ENCODE measurements at regions not wholly inside any gene's neighbourhood (a gene's known extent, or its start where the extent isn't known, plus 50 kb on each side); places are given as distances from the start of the nearest gene placed in this dataset.
"Not testable (repeated sequence)": the region's sequence is repeated elsewhere in the genome, so short reads cannot be mapped to it uniquely, and the experiment has no call there.

DNA sequence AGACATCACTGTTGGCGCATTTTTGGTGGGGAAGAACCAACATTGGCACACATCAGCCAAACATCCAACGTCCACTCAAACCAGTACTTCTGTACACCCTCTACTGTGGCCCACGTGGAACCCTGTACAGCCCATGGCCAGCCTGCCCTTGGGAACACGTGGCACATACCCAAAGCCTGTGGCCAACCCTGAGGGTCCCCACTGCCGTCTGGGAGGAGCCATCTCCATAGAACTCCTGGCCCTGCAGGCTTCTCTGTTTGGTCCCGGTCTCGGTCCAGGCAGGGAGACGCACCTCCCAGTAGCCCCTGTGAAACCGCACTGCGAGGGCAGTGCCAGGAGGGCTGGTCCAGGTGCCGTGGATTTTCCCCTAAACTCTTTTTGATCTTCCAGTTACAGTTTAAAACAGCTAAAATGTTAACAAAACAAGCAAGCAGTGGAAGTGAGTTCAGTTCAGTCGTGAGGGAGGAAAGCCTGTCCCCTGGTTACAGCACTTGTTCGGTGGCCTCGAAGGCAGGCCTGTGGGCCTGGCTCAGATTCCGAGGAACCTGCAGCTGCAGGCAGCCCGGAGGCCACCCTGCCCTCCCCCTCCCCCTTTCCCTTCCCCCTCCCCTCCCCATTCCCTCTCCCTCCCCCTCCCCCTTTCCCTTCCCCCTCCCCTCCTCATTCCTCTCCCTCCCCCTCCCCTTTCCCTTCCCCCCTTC lies 233.7 kb downstream of the DLL1 start:
- Histone ChIP-seq H3K4me3 (no peak overlapping the region), H3K36me3 (no peaks in the 10 kb centered on the region), H3K9ac (no peak overlapping the region), H3K9me3 (replicated peaks in 1 of 11) (peaks cover 0 to 15% (median 0%) of the 10 kb centered on the region in 11 experiments; a peak in 4 of 22 replicates), H3K27ac (no peak overlapping the region), H3K4me2 (no peak overlapping the region), H4K20me1 (no peaks in the 10 kb centered on the region), H3K4me1 (peaks cover 0 to 7% (median 0%) of the 10 kb centered on the region in 10 experiments; a peak in 2 of 20 replicates), H3K27me3 (no peaks in the 10 kb centered on the region)
- no peak for TF ChIP-seq Cebpa-rat (IDR thresholded peaks at IDR 0.05)

DNA sequence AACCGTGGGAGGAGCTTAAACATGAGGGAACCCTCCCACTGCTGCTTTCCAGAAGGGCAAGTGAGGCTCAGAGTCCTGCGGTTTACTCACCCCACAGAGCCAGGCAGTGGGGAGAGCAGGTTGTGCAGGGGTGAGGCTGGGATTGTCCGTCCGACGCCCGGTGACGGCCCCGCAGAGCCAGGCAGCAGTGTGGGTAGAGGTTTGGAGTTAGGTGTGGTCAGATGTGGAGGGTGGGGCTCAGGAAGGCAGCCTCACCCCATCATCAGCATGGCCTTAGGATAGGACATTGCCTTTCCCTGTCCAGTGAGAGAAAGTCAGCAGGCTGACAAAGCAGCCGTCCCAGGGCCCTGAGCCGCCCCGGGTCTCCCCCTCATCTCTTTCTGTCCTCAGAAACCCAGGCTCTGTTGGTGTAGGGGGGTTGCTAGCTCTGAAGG lies 234.6 kb downstream of the DLL1 start:
- no peak overlapping the region for H3K9ac ChIP-seq
- TF ChIP-seq Cebpa-rat (IDR thresholded peaks at IDR 0.05): no peak
- no peak overlapping the region for H3K27ac ChIP-seq
- no peaks in the 10 kb centered on the region for H3K36me3 ChIP-seq
- H3K4me1 ChIP-seq: peaks cover 0 to 13% (median 0%) of the 10 kb centered on the region in 10 experiments; a peak in 5 of 20 replicates
- H3K9me3 ChIP-seq (replicated peaks in 1 of 11): peaks cover 0 to 15% (median 0%) of the 10 kb centered on the region in 11 experiments; a peak in 4 of 22 replicates
- no peaks in the 10 kb centered on the region for H4K20me1 ChIP-seq
- H3K4me2 ChIP-seq: no peak overlapping the region
- no peak overlapping the region for H3K4me3 ChIP-seq
- no peaks in the 10 kb centered on the region for H3K27me3 ChIP-seq

GRCh38 chr6:170055797-170056196 lies 235.1 kb downstream of the DLL1 start:
- not testable (repeated sequence) for H3K27ac ChIP-seq, H3K27me3 ChIP-seq, H3K4me3 ChIP-seq, H3K4me2 ChIP-seq, H3K9ac ChIP-seq, H3K36me3 ChIP-seq, H4K20me1 ChIP-seq
- Histone ChIP-seq H3K9me3 (replicated peaks in 1 of 11) (peaks cover 0 to 15% (median 0%) of the 10 kb centered on the region in 11 experiments; a peak in 4 of 22 replicates), H3K4me1 (peaks cover 0 to 18% (median 1%) of the 10 kb centered on the region in 10 experiments; a peak in 10 of 20 replicates)

DNA sequence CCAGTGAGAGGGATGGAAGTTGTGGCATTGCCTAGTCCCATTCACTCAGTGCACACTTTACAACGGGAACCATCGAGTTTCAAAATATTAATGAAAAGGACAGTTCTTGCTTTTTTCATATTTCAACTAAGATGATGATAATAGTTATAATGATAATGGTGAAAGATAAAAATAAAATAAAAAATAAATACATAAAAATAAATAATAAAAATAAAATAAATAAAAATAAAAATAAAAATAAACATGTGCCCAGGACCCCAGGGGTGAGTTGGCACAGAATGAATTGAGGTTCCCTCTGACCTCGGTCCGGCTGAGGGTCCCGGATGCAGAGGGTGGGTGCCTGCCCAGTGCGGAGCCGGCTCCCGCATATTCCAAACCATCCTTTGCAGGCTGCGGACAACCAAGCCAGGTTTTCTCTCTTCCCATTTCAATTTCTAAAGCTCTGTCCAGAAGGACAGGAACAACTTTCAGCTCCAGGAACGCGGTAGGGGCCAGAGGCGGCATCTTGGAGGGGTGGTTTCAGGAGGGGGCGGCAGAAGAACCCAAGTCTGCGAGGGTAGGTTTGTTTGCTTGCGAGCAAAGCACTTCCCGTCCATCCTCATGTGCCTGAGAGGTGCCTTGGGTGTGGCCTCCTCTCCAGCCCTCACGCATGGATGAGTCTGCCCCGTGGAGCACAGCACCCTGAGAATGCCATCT lies 236.8 kb downstream of the DLL1 start:
- H3K4me1 ChIP-seq: peaks cover 0 to 35% (median 17%) of the 10 kb centered on the region in 10 experiments; a peak in 13 of 20 replicates
- no peak overlapping the region for H3K27ac ChIP-seq
- no peaks in the 10 kb centered on the region for H3K27me3 ChIP-seq
- no peak overlapping the region for H3K4me3 ChIP-seq
- H4K20me1 ChIP-seq: no peaks in the 10 kb centered on the region
- no peak for TF ChIP-seq Cebpa-rat (IDR thresholded peaks at IDR 0.05)
- no peak overlapping the region for H3K9ac ChIP-seq
- H3K4me2 ChIP-seq: peak overlapping the region in 1 of 11 experiments; percentile 26; a peak in 1 of 22 replicates
- no peaks in the 10 kb centered on the region for H3K36me3 ChIP-seq
- H3K9me3 ChIP-seq (replicated peaks in 1 of 11): peaks cover 0 to 15% (median 0%) of the 10 kb centered on the region in 11 experiments; a peak in 4 of 22 replicates

DNA sequence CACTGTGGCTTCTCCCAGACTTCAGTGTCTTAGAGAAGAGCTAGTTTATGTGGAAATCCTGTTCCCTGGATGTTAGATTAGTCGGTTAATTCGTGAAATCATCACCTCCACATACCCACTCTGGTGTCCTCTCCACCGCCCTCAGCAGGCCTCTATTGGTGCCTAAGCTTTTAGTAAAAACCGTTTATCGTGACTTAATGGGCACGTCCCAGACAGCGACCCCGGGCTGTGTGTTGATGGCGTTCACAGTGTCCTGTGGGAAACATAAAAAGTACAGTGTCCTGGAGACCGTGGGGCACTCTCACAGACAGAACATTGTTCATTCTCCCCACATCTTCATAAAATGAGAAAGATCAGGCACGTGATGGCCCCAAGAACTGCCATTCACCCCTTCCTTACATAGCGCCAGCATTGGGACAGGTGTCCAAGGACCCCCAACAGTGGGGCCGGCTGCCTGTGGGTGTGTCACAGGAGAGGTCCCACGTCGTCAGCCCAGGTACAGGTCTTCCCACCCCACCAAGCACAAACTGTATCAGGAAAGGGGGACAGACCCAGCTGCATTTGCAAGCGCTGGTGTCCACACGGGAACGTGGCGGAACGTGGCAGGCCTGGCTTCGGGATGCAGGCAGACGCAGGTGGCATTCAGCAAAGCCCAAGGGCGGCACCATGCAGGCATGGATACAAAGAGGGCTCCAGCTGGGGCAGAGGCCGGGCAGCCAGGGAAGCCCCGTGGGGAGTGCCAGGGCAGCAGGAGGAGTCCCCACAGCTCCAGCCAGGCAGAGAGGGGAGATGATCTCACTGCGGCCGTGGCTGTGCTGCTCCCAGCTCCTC lies 237.7 kb downstream of the DLL1 start:
- peaks cover 0 to 44% (median 26%) of the 10 kb centered on the region in 10 experiments; a peak in 14 of 20 replicates for H3K4me1 ChIP-seq
- H3K27me3 ChIP-seq: no peaks in the 10 kb centered on the region
- TF ChIP-seq Cebpa-rat (IDR thresholded peaks at IDR 0.05): no peak
- no peak overlapping the region for H3K9ac ChIP-seq
- peaks cover 0 to 15% (median 0%) of the 10 kb centered on the region in 11 experiments; a peak in 4 of 22 replicates for H3K9me3 ChIP-seq (replicated peaks in 1 of 11)
- H3K4me3 ChIP-seq: no peak overlapping the region
- H3K36me3 ChIP-seq: no peaks in the 10 kb centered on the region
- no peak overlapping the region for H3K27ac ChIP-seq
- H4K20me1 ChIP-seq: no peaks in the 10 kb centered on the region
- H3K4me2 ChIP-seq: no peak overlapping the region

DNA sequence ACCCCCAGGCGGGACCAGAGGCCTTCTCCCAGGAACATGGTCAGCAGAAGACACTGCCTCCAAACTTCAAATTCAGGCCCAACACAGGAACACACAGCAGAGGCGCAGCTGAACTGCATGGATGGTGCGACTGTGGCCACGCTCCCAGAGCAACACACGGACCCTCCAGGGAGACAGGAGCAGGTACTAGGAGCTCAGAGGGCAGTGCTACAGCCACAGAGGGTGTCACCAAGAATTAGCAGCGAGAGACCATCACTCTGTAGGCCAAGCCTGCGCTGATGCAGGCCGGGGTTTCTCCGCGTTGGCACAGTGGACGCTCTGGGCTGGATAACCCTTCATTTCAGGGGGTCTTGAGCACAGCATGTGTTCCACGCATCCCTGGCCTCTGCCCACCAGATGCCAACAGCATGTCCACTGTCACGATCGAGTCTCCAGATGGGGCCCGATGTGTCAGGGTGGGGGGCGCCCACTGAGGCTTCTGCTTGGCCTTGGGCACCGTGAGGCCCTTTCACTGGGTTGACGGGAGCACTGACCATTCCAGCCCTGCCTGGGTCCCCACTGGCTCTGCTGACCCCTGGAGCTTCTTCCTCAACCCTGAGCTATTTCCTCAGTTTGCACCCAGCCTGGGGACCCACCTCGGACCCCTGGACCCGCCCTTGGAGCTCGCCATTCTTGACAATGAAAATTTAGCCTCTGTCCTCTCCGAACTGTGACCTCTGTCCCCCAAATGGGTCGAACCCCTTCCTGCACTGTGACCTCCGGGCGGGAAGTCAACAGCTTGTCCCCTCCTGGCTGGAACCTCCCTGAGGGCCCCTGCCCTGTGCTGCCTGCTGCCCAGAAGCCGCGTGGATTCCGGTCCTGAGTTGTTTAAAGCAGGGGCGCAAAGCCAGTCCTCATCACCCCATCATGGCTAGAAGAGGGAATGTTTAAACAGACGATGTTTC lies 239.4 kb downstream of the DLL1 start:
- no peaks in the 10 kb centered on the region for H4K20me1 ChIP-seq
- peak overlapping the region in 4 of 11 experiments; percentile 10 to 87 (median 17); a peak in 4 of 22 replicates for H3K27ac ChIP-seq
- no peak overlapping the region for H3K9ac ChIP-seq
- peaks cover 0 to 61% (median 41%) of the 10 kb centered on the region in 10 experiments; a peak in 14 of 20 replicates for H3K4me1 ChIP-seq
- no peak for TF ChIP-seq Cebpa-rat (IDR thresholded peaks at IDR 0.05)
- H3K27me3 ChIP-seq: no peaks in the 10 kb centered on the region
- no peaks in the 10 kb centered on the region for H3K36me3 ChIP-seq
- H3K4me3 ChIP-seq: no peak overlapping the region
- H3K4me2 ChIP-seq: peak overlapping the region in 4 of 11 experiments; percentile 81 to 87 (median 83); a peak in 5 of 22 replicates
- H3K9me3 ChIP-seq (replicated peaks in 1 of 11): peaks cover 0 to 15% (median 0%) of the 10 kb centered on the region in 11 experiments; a peak in 5 of 22 replicates

GRCh38 chr6:170050591-170051041 lies 240.3 kb downstream of the DLL1 start:
- Histone ChIP-seq H3K4me2 (peak overlapping the region in 7 of 11 experiments; percentile 26 to 87 (median 81); a peak in 12 of 22 replicates), H3K4me1 (peaks cover 0 to 70% (median 45%) of the 10 kb centered on the region in 10 experiments; a peak in 14 of 20 replicates), H3K4me3 (no peak overlapping the region), H3K9me3 (replicated peaks in 1 of 11) (peaks cover 0 to 15% (median 0%) of the 10 kb centered on the region in 11 experiments; a peak in 5 of 22 replicates), H4K20me1 (no peaks in the 10 kb centered on the region), H3K27ac (peak overlapping the region in 5 of 11 experiments; percentile 69 to 89 (median 86); a peak in 7 of 22 replicates), H3K36me3 (no peaks in the 10 kb centered on the region), H3K9ac (peak overlapping the region in 2 of 11 experiments; percentile 46 to 63; a peak in 1 of 22 replicates), H3K27me3 (no peaks in the 10 kb centered on the region)
- TF ChIP-seq Cebpa-rat (IDR thresholded peaks at IDR 0.05): no peak
